Neural cell (in vitro differentiated cells): ENCODE measurements at regions not wholly inside any gene's neighbourhood (a gene's known extent, or its start where the extent isn't known, plus 50 kb on each side); places are given as distances from the start of the nearest gene placed in this dataset.

ENCODE experiments used
- EZH2 ChIP-seq: fragments of 200-600, 300-800 bp; shearing (Covaris generic), sonication (generic); IDR thresholded peaks from 2 replicates; pipeline ENCODE4 v1.6.1; 2014; ENCODE audit warnings: antibody characterized with exemption, low read length, borderline replicate concordance, mild to moderate bottlenecking; ENCODE audit not compliant: insufficient read depth, poor library complexity, severe bottlenecking
- MXI1 ChIP-seq: fragments of 450-650 bp; conservative IDR thresholded peaks from 2 replicates; pipeline ENCODE4 v1.6.1; 2014; ENCODE audit warnings: antibody characterized with exemption, mild to moderate bottlenecking; ENCODE audit not compliant: poor library complexity, severe bottlenecking
- POLR2AphosphoS5 ChIP-seq: IDR thresholded peaks from 2 replicates; pipeline ENCODE4 v1.6.1; 2012
- REST ChIP-seq: IDR thresholded peaks from 2 replicates; pipeline ENCODE4 v1.6.1; 2012; ENCODE audit warnings: borderline replicate concordance
- SMC3 ChIP-seq: fragments of 450-650 bp; conservative IDR thresholded peaks from 2 replicates; pipeline ENCODE4 v1.6.1; 2014; ENCODE audit warnings: antibody characterized with exemption, mild to moderate bottlenecking, moderate library complexity; ENCODE audit not compliant: poor library complexity
- TAF1 ChIP-seq: IDR thresholded peaks from 2 replicates; pipeline ENCODE4 v1.6.1; 2012; ENCODE audit warnings: low read depth
- TF ChIP-seq, protein P1 (sequence below): fragments of 450-650 bp; IDR thresholded peaks from 2 replicates; pipeline ENCODE4 v1.5.1; 2014; ENCODE audit warnings: antibody characterized with exemption, mild to moderate bottlenecking, moderate library complexity; ENCODE audit not compliant: poor library complexity, severe bottlenecking

- no peak for TF ChIP-seq TAF1
- no peak for TF ChIP-seq REST
- TF ChIP-seq, protein P1, sequence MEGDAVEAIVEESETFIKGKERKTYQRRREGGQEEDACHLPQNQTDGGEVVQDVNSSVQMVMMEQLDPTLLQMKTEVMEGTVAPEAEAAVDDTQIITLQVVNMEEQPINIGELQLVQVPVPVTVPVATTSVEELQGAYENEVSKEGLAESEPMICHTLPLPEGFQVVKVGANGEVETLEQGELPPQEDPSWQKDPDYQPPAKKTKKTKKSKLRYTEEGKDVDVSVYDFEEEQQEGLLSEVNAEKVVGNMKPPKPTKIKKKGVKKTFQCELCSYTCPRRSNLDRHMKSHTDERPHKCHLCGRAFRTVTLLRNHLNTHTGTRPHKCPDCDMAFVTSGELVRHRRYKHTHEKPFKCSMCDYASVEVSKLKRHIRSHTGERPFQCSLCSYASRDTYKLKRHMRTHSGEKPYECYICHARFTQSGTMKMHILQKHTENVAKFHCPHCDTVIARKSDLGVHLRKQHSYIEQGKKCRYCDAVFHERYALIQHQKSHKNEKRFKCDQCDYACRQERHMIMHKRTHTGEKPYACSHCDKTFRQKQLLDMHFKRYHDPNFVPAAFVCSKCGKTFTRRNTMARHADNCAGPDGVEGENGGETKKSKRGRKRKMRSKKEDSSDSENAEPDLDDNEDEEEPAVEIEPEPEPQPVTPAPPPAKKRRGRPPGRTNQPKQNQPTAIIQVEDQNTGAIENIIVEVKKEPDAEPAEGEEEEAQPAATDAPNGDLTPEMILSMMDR, result no peak
- TF ChIP-seq SMC3, result no peak
- TF ChIP-seq EZH2, result no peak
- no peak for TF ChIP-seq MXI1
- no peak for TF ChIP-seq POLR2AphosphoS5
Observed at GRCh38 chr2:149861034-149861433, 273.5 kb upstream of the MMADHC start.
